HepG2 (cell line): ENCODE measurements at regions not wholly inside any gene's neighbourhood (a gene's known extent, or its start where the extent isn't known, plus 50 kb on each side); places are given as distances from the start of the nearest gene placed in this dataset.

ENCODE experiments used
- ATAC-seq: fragments of 200-7000 bp; cut with Tn5 transposase; 3 replicates; pipeline ENCODE4 v1.9.1; 2020; ENCODE audit warnings: mild to moderate bottlenecking, moderate library complexity
- BruUV-seq: library from RNA; stranded (reverse); fragments of 400-500 nt; replicated peaks from 2 replicates; lab custom pipeline; 2021; lab: Mats Ljungman, UMichigan
- CTCF ChIA-PET: fragments of 300-600 bp; formaldehyde crosslinking; extraction: SDS; loops from one replicate; lab custom pipeline; 2021; ENCODE audit warnings: low total read pairs, inconsistent platforms, low intra/inter-chr PET ratio; lab: Yijun Ruan, JAX
- POLR2A ChIA-PET: fragments of 350-600 bp; sonication (Branson Sonifier 250); formaldehyde crosslinking; loops from one replicate; lab custom pipeline; 2020; ENCODE audit warnings: antibody characterized with exemption, inconsistent platforms; lab: Yijun Ruan, JAX
- DNase-seq: peaks from one replicate; pipeline ENCODE4 v3.0.0-alpha.2; 2015; ENCODE audit warnings: low spot score
- FAIRE-seq: peaks from 3 replicates; lab custom pipeline; 2011; peaks lifted over from hg19 to GRCh38; lab: Jason Lieb, UNC
- H2AFZ ChIP-seq: one replicate; pipeline ENCODE4 v1.6.1; 2011; ENCODE audit warnings: low read length, inconsistent platforms
- H3K27ac ChIP-seq: fragments of 300-600 bp; 3 replicates; pipeline ENCODE4 v1.8.0; 2011; ENCODE audit warnings: mixed run types, mild to moderate bottlenecking, mixed read lengths, low read length, inconsistent platforms; ENCODE audit not compliant: insufficient read depth; ENCODE audit errors: extremely low read length
- H3K27me3 ChIP-seq, 2 experiments: fragments of 200-600 bp in 1 of 2; 2 replicates in 1 of 2; 3 replicates in 1 of 2; pipeline versions ENCODE4 v1.6.0 to v1.8.0; 2011; ENCODE audit warnings: low read length in 2 of 2, mild to moderate bottlenecking in 2 of 2, moderate library complexity in 2 of 2, inconsistent platforms in 1 of 2; ENCODE audit not compliant: insufficient read depth in 2 of 2, control insufficient read depth in 1 of 2
- H3K36me3 ChIP-seq, 2 experiments: fragments of 200-600 bp in 1 of 2; replicated peaks in 1 of 2; 2 replicates in 1 of 2; 3 replicates in 1 of 2; pipeline versions ENCODE4 v1.5.1 to v1.8.0; 2011; ENCODE audit warnings: low read length in 2 of 2, inconsistent platforms in 1 of 2; ENCODE audit not compliant: insufficient read depth in 2 of 2, control insufficient read depth in 1 of 2
- H3K4me1 ChIP-seq: 2 replicates; pipeline ENCODE4 v1.5.1; 2012; ENCODE audit warnings: low read length, inconsistent platforms; ENCODE audit not compliant: insufficient read depth
- H3K4me2 ChIP-seq: 2 replicates; pipeline ENCODE4 v1.6.0; 2011; ENCODE audit warnings: low read depth, low read length, inconsistent platforms
- H3K4me3 ChIP-seq, 3 experiments: fragments of 200-600 bp in 1 of 3; sonication (generic), shearing (Covaris generic) in 1 of 3; replicated peaks in 1 of 3; 2 replicates each; pipeline ENCODE4 v1.5.1; 2011 to 2016; ENCODE audit warnings: low read length in 3 of 3, inconsistent platforms in 2 of 3, low read depth in 2 of 3, mild to moderate bottlenecking in 2 of 3, control low read depth in 1 of 3, mixed read lengths in 1 of 3; ENCODE audit not compliant: insufficient read depth in 1 of 3
- H3K79me2 ChIP-seq: one replicate; pipeline ENCODE4 v1.6.1; 2011; ENCODE audit warnings: low read length, inconsistent platforms; ENCODE audit not compliant: insufficient read depth
- H3K9ac ChIP-seq: 2 replicates; pipeline ENCODE4 v1.6.0; 2011; ENCODE audit warnings: mild to moderate bottlenecking, low read depth, low read length, inconsistent platforms; ENCODE audit not compliant: insufficient read depth
- H3K9me3 ChIP-seq: 2 replicates; pipeline ENCODE4 v1.5.1; 2012; ENCODE audit warnings: mild to moderate bottlenecking, low read length
- H4K20me1 ChIP-seq: 2 replicates; pipeline ENCODE4 v1.6.0; 2011; ENCODE audit warnings: inconsistent platforms, mild to moderate bottlenecking, low read length, moderate library complexity; ENCODE audit not compliant: insufficient read depth
- GABPA ChIP-seq, 2 experiments: IDR thresholded peaks; 2 replicates each; pipeline ENCODE4 v1.6.1; 2011 to 2016; ENCODE audit warnings: low read depth in 2 of 2, low read length in 1 of 2, missing biosample characterization in 1 of 2, missing genetic modification characterization in 1 of 2
- HMG20B ChIP-seq: conservative IDR thresholded peaks from 2 replicates; pipeline ENCODE4 v1.6.1; 2016; ENCODE audit warnings: missing genetic modification reagents, missing compliant biosample characterization
- HOXA7 ChIP-seq: sonication (generic); formaldehyde crosslinking; IDR thresholded peaks from 2 replicates; pipeline ENCODE4 v1.8.1; 2022; ENCODE audit warnings: mild to moderate bottlenecking, missing genetic modification reagents, moderate library complexity
- KLF12 ChIP-seq: sonication (generic); formaldehyde crosslinking; IDR thresholded peaks from 2 replicates; pipeline ENCODE4 v1.4.0; 2020; ENCODE audit warnings: missing genetic modification reagents, borderline replicate concordance
- MYC ChIP-seq: sonication (generic); formaldehyde crosslinking; IDR thresholded peaks from 2 replicates; pipeline ENCODE4 v1.9.0; 2021; ENCODE audit warnings: missing genetic modification reagents, borderline replicate concordance
- NONO ChIP-seq, 2 experiments: fragments of 450-650 bp in 1 of 2; sonication (generic) in 1 of 2; formaldehyde crosslinking in 1 of 2; IDR thresholded peaks in 1 of 2; conservative IDR thresholded peaks in 1 of 2; 2 replicates each; pipeline versions ENCODE4 v1.6.1 to v1.8.0; 2017 to 2022; ENCODE audit warnings: mild to moderate bottlenecking in 1 of 2, missing genetic modification reagents in 1 of 2, moderate library complexity in 1 of 2
- SP140L ChIP-seq: sonication (generic); formaldehyde crosslinking; IDR thresholded peaks from 2 replicates; pipeline ENCODE4 v1.4.0; 2020; ENCODE audit warnings: missing genetic modification reagents, borderline replicate concordance
- ZNF337 ChIP-seq: sonication (generic); formaldehyde crosslinking; IDR thresholded peaks from 2 replicates; pipeline ENCODE4 v1.5.1; 2020; ENCODE audit warnings: missing genetic modification reagents, low read depth, mild to moderate bottlenecking, borderline replicate concordance
- ZNF367 ChIP-seq: sonication (generic); formaldehyde crosslinking; IDR thresholded peaks from 2 replicates; pipeline ENCODE4 v1.4.0; 2020; ENCODE audit warnings: missing genetic modification reagents, borderline replicate concordance
- ZNF510 ChIP-seq: sonication (generic); formaldehyde crosslinking; IDR thresholded peaks from 2 replicates; pipeline ENCODE4 v1.4.0; 2020; ENCODE audit warnings: low read depth, mild to moderate bottlenecking, missing genetic modification reagents
- ZNF552 ChIP-seq: sonication (generic); formaldehyde crosslinking; IDR thresholded peaks from 2 replicates; pipeline ENCODE4 v1.9.0; 2022; ENCODE audit warnings: missing genetic modification reagents, mild to moderate bottlenecking, borderline replicate concordance
- WGBS: methylation state at CpG from one replicate; pipeline ENCODE4 v1.1.6; 2017; ENCODE audit warnings: low lambda C conversion rate; 5-methylcytosine and 5-hydroxymethylcytosine counted together
- in situ Hi-C: cut with HindIII; loops from 2 replicates; pipeline ENCODE4 v1.10.0; 2017; ENCODE audit warnings: low pct_unique_long_range_greater_than_20kb; ENCODE audit not compliant: extremely low pct_ligation_motif_present
- intact Hi-C: fragments of 100-400 bp; cut with micrococcal nuclease; formaldehyde crosslinking; loops from one replicate; pipeline ENCODE4 v1.10.0; 2022; ENCODE audit not compliant: unreplicated experiment
- TF ChIP-seq, protein P1 (sequence below): sonication (generic); formaldehyde crosslinking; IDR thresholded peaks from 2 replicates; pipeline ENCODE4 v1.4.0; 2020; ENCODE audit warnings: missing genetic modification reagents
- TF ChIP-seq, protein P2 (sequence below): sonication (generic); formaldehyde crosslinking; IDR thresholded peaks from 2 replicates; pipeline ENCODE4 v1.4.0; 2020; ENCODE audit warnings: low read depth, missing genetic modification reagents
- TF ChIP-seq, protein P3 (sequence below): sonication (generic); formaldehyde crosslinking; IDR thresholded peaks from 2 replicates; pipeline ENCODE4 v1.5.0; 2020; ENCODE audit warnings: missing genetic modification reagents

DNA sequence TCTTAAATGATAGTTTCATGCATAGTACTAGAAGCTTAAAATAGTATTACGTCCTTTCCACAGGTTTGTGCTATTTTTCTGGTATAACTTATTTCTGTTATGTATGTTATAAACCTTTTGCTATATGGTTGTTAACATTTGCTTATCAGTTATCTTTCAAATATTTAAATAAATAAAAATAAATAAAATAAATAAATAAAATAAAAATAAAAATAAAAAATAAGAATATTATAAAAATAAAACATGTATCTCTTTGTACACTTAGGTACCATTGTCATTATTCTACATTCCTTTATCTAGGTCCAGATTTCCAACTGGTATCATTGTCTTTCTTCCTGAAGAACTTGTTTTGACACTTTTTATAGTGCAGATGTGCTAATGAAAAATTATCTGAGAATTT lies 1310.4 kb upstream of the SLC10A2 start (continued):
- no peak for TF ChIP-seq HMG20B
- TF ChIP-seq NONO (IDR thresholded peaks at IDR 0.05): no peak
- no peak for TF ChIP-seq NONO (CRISPR knock-in tag; conservative IDR thresholded peaks at IDR 0.05)

GRCh38 chr13:104375614-104376013 lies 1309.4 kb upstream of the SLC10A2 start:
- BruUV-seq: no TSS peak
- CTCF ChIA-PET: no interaction called here
- Histone ChIP-seq H3K4me1 (no peaks in the 10 kb centered on the region), H3K4me2 (no peak overlapping the region), H3K4me3 (no peak overlapping the region), H3K9ac (no peak overlapping the region), H3K27me3 (no peaks in the 10 kb centered on the region), H3K36me3 (no peaks in the 10 kb centered on the region), H3K27ac (no peak overlapping the region), H3K79me2 (no peaks in the 10 kb centered on the region), H2AFZ (no peak overlapping the region), H4K20me1 (no peaks in the 10 kb centered on the region), H3K9me3 (peaks cover 58% of the 10 kb centered on the region)
- FAIRE-seq: no peak
- intact Hi-C loops (no loop called here), in situ Hi-C loops (no loop called here)
- ATAC-seq: no peak
- POLR2A ChIA-PET: no interaction called here
- DNase-seq: no peak
- WGBS: 0% methylated on average over 1 of the region's 1 CpG
- TF ChIP-seq HOXA7 (CRISPR knock-in tag) (no peak), ZNF552 (no peak), SP140L (CRISPR knock-in tag) (no peak), ZNF367 (no peak), KLF12 (CRISPR knock-in tag) (no peak), MYC (CRISPR knock-in tag) (no peak), ZNF510 (CRISPR knock-in tag) (no peak), GABPA (IDR thresholded peaks at IDR 0.05; ENCODE audit: low read depth, low read length) (no peak), GABPA (CRISPR knock-in tag; IDR thresholded peaks at IDR 0.05; ENCODE audit: low read depth) (no peak), ZNF337 (CRISPR knock-in tag) (no peak)
- TF ChIP-seq, protein P1, sequence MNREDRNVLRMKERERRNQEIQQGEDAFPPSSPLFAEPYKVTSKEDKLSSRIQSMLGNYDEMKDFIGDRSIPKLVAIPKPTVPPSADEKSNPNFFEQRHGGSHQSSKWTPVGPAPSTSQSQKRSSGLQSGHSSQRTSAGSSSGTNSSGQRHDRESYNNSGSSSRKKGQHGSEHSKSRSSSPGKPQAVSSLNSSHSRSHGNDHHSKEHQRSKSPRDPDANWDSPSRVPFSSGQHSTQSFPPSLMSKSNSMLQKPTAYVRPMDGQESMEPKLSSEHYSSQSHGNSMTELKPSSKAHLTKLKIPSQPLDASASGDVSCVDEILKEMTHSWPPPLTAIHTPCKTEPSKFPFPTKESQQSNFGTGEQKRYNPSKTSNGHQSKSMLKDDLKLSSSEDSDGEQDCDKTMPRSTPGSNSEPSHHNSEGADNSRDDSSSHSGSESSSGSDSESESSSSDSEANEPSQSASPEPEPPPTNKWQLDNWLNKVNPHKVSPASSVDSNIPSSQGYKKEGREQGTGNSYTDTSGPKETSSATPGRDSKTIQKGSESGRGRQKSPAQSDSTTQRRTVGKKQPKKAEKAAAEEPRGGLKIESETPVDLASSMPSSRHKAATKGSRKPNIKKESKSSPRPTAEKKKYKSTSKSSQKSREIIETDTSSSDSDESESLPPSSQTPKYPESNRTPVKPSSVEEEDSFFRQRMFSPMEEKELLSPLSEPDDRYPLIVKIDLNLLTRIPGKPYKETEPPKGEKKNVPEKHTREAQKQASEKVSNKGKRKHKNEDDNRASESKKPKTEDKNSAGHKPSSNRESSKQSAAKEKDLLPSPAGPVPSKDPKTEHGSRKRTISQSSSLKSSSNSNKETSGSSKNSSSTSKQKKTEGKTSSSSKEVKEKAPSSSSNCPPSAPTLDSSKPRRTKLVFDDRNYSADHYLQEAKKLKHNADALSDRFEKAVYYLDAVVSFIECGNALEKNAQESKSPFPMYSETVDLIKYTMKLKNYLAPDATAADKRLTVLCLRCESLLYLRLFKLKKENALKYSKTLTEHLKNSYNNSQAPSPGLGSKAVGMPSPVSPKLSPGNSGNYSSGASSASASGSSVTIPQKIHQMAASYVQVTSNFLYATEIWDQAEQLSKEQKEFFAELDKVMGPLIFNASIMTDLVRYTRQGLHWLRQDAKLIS (CRISPR knock-in tag): no peak
- TF ChIP-seq, protein P2, sequence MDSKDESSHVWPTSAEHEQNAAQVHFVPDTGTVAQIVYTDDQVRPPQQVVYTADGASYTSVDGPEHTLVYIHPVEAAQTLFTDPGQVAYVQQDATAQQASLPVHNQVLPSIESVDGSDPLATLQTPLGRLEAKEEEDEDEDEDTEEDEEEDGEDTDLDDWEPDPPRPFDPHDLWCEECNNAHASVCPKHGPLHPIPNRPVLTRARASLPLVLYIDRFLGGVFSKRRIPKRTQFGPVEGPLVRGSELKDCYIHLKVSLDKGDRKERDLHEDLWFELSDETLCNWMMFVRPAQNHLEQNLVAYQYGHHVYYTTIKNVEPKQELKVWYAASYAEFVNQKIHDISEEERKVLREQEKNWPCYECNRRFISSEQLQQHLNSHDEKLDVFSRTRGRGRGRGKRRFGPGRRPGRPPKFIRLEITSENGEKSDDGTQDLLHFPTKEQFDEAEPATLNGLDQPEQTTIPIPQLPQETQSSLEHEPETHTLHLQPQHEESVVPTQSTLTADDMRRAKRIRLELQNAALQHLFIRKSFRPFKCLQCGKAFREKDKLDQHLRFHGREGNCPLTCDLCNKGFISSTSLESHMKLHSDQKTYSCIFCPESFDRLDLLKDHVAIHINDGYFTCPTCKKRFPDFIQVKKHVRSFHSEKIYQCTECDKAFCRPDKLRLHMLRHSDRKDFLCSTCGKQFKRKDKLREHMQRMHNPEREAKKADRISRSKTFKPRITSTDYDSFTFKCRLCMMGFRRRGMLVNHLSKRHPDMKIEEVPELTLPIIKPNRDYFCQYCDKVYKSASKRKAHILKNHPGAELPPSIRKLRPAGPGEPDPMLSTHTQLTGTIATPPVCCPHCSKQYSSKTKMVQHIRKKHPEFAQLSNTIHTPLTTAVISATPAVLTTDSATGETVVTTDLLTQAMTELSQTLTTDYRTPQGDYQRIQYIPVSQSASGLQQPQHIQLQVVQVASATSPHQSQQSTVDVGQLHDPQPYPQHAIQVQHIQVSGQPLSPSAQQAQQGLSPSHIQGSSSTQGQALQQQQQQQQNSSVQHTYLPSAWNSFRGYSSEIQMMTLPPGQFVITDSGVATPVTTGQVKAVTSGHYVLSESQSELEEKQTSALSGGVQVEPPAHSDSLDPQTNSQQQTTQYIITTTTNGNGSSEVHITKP (CRISPR knock-in tag): no peak
- TF ChIP-seq, protein P3, sequence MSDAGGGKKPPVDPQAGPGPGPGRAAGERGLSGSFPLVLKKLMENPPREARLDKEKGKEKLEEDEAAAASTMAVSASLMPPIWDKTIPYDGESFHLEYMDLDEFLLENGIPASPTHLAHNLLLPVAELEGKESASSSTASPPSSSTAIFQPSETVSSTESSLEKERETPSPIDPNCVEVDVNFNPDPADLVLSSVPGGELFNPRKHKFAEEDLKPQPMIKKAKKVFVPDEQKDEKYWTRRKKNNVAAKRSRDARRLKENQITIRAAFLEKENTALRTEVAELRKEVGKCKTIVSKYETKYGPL: no peak
